Right renal pelvis (tissue), 4 donors: ENCODE measurements at regions not wholly inside any gene's neighbourhood (a gene's known extent, or its start where the extent isn't known, plus 50 kb on each side); places are given as distances from the start of the nearest gene placed in this dataset.
A peak's percentile ranks its signal among the peaks of the same experiment; 100 is the strongest.

Experiments used
- DNase-seq, 4 donors: peaks; one replicate each; pipeline ENCODE4 v3.0.0-alpha.2; 2013; ENCODE audit warnings: low read depth in 4 of 4, low spot score in 3 of 4, missing footprints in 1 of 4

- no peak for DNase-seq
These were observed 168.5 kb upstream of the FREM2 start for GRCh38 chr13:38518328-38518727.

DNA sequence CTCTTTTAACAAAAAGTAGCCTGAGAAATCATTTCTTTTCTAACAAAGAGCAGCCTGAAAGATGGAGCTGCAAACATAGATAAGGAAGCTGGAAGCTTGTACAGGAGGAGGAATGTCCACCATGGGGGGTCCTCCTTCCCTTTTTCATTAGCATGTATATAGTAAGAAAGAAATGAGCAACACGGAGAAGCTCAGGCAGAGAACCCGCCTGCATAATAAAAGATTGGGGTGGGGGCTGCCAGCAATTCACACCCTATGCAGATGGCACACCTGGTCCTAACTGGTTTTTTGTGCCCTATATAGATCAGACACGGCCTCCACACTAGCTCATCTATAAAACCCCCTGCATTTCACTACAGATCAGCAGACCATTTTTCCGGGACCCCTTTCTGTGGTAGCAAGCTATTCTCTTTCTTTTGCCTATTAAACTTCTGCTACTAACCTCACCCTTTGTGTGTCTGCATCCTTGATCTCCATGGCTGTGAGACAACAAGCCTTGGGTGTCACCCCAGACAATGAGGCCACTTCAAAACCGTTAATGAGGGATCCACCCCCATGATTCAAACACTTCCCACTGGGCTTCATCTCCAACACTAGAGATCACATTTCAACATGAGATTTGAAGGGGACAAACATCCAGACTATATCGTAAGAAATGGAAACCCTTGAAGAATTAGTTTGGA lies 167.5 kb upstream of the FREM2 start:
- no peak for DNase-seq

DNA sequence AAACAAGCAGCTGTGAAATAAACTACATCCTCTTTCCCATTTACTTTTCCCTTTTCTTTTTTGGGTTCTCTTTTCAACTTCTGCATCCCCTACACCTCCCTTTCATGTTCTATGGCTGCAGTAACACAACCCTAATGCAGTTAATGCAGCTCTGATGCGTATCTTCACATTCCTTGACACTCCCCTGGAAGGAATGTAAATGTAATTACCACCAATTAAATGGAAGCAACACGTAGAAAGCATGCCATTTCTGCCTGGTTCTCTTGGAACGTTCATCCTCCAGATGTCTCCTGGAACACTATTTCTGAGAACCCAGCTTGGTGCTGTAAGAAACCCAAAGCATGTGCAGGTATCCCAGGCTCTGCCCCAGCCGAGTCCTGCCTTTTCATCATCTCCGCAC lies 166.8 kb upstream of the FREM2 start:
- no peak for DNase-seq

GRCh38 chr13:38527140-38527539 lies 159.7 kb upstream of the FREM2 start:
- no peak for DNase-seq

GRCh38 chr13:38528986-38529385 lies 157.9 kb upstream of the FREM2 start:
- DNase-seq, result no peak

DNA sequence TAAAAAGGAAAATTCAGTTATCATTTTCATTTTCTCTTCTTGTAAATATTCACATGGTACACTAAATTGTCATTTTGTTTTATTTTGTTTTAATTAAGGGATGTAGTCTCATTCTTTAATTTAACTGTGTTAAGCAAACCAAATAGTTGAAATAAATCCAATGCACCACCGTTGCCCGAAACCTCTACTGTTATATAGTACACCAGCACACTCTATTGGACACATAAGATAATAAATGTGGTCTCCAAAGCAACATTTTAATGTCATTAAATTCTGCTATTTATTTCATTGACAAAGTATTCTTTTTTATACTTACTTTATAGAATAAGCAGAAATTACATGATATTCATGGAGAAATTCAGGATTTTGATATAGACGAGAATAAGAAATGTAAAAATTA lies 156.4 kb upstream of the FREM2 start:
- peak in 3 of 4 donors; percentile 13 to 25 (median 22) for DNase-seq

DNA sequence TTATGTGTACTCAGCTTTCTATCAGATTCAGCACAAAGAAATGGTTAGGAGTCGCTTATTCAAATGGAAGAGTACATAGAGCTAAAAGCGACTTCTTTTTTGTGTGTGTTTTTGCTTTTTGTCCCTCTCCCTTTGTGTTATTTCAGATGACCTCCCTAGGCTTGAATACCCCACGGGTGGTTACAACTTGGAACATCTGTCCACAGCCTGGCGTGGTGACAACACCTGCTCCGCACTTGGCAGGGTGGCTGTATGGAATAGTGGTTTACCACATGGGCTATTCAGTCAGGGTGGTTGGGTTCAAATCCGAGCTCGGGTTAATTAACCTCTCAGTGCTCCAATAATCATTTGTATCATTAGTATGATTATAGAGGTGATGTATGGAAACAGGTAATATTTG lies 151.6 kb upstream of the FREM2 start:
- no peak for DNase-seq

DNA sequence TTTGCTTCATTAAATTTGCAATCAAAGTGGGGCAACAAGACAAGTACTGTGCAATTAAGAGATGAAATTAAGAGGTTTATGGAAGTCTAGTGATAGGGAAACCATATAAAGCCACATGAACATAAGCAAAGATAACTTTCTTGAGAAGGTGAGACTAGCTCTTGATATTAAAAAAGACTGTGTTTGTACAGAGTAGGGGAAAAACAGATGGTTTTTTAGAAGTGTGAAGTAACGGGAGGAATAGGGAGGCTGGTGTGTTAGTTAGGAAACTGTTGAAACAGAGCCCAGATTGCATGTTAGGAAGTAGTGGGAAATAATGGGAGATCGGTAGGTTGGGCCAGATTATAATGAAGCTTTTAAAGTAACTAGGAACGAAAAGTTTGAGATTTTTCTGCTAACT lies 149.8 kb upstream of the FREM2 start:
- no peak for DNase-seq

DNA sequence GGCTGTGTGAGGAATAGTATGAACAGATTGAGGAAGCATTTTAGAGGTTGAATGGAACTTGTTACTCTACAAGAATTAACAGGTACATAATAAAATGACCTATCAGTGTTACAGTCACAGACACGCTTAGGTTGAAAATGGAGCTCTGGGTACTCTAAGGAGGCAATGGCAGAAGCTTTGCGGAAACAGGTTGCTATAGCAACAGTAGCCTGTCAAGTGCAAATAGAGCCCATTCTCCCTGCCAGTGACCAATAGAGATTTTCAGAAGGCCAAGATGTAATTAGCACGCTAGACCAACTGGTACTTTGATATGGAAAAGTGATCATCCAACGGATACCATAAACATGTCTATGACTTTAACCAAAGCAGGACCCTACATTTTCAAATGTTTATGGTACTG lies 148.5 kb upstream of the FREM2 start:
- DNase-seq, result no peak

DNA sequence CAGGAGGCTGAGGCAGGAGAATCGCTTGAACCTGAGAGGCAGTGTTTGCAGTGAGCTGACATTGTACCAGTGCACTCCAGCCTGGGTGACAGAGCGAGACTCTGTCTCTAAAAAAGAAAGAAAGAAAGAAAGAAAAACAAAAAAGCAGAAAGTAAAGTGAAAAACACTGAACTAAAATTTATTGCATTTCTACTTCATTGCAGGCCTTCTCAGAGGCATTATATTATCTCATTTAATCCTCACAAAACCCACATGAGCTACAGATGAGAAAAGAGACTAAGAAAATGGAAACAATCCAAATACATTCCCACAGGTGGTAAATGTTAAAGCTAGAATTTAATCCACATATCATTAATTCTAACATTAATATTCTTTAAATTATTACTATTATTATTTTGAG lies 147.2 kb upstream of the FREM2 start:
- no peak for DNase-seq

DNA sequence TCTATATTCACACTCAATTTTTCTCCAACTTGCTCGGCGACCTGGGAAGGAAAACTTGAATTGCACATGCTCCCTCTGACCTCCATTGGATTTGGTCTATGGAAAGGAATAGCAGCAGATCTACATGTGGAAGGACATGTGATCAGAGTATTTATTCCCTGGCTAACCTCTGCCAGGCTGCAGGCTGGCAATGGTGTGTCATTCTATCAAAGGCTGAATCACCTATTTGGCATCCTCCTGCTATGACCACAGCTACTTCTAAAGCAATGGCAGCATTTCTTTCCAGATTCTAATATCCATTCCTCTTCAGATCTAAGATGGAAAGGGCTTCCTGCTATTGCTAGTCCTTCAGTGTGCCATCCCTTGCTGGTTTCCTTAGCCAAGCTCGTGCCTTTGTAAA lies 144.3 kb upstream of the FREM2 start:
- DNase-seq, result no peak

- no peak for DNase-seq
These were observed 143.3 kb upstream of the FREM2 start for GRCh38 chr13:38543561-38543960.

- DNase-seq, result no peak
These were observed 123.1 kb upstream of the FREM2 start for GRCh38 chr13:38563739-38564138.

DNA sequence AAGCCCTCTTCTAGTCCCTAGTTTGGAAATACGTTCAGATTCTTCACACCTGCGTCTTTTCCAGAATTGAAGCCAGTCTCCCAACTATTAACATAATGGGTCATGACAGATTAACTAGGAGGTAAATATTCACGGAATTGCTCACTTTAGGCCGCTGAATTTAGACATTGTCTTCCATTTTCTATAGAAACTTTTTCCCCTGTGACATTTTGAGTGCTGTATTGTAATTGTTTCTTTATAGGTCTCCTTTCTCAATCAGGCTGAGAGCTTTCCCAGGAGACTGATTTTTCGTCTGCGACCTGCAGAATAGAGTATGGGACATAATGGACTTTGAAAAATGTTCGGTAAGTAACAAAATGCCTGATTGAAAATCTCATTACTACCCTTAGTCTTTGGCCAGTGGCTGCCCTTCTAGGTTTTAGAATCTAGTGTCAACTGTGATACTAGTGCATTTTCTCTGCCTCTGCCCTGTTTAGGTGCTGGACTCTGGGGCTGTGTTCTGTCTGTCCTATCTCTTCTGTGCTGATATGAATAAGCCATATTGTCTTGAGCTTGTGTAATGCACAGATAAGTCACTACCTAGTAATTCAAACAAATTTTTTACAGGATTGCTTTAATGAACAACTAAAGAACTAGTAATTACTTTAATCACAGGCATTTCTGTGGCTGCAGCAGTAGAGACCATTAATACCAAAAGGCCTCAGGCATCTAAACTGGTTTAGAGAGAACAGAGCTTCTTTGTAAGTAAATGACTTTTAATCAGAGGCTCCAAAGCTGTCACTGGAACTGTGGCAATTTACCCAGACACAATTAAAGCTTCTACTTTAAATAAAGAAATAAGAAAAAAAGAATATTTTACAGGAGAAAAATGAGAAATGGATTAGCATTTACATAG lies 122.4 kb upstream of the FREM2 start:
- peak in 1 of 4 donors; percentile 1 for DNase-seq

DNA sequence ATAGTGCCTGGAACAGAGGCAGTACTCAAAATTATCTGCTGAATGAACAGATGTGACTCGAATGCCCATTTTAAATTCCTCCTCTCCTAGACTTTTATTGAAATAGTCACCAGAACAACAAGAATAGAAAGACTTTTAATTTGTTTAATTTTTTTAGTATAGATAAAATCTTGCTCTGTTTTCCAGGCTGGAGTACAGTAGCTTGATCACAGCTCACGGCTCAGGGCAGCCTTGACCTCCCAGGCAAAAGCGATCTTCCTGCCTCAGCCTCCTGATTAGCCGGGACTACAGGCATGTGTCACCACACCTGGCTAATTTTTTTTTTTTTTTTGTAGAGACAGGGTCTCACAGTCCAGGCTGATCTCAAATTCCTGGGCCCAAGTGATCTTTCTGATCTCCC lies 120.9 kb upstream of the FREM2 start:
- DNase-seq, result no peak

DNA sequence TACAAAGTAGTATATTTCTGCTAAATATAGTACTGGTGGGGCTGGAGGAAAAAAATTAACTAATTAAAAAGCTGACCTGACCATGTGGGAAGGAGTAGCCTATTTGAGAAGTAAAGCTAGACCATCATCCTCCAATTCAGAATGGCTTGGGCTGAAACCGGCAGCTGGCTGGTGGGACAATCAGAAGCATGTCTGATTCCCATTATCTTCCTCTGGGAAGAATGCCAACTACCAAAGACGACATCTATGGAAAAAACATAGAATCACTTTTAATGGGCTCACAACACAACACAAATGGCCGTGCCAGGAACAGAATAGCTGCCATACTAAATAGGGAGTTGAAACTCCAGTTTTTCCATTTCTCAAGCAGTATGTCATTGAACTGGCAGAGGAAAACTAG lies 120.4 kb upstream of the FREM2 start:
- DNase-seq, result no peak

GRCh38 chr13:38570706-38571105 lies 116.2 kb upstream of the FREM2 start:
- DNase-seq, result no peak

DNA sequence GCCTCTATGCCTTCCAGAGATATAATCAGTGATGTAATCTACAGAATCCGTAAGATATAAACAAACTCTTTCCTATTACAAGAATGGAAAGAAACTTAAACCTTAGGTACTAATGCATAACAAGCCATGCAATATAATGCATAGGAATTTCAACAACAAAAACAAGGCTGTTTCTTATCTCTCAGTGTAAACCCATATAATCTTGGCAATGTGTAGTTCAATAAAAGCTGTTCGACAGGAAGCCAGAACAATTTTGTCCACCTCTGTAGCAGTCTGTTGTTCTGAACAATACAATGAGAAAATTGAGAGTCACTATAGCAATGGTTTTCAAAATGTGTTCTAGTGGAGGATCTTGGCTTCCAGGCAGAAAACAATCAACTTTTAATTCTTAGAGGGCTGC lies 111.5 kb upstream of the FREM2 start:
- no peak for DNase-seq

DNA sequence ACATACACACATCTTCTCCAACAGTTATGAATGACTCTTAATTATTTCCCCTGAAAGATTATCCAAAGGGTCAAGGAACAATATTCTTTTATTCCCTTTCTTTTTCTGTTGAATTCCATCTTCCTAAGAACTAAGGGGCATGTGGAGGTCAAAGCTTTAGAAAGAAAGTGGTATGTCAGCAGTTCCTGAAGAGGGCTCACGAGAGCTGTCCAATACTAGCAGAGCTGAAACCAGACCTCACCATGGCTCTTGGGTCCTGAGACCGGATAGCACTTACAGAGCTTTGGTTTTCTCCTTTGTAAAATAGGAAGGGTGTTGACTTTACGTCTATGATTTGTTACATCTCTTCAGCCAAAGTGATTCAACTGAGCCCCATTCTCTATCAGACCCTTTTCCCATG lies 109.8 kb upstream of the FREM2 start:
- no peak for DNase-seq

GRCh38 chr13:38582133-38582532 lies 104.7 kb upstream of the FREM2 start:
- DNase-seq, result peak; percentile 23 to 48 (median 36)

DNA sequence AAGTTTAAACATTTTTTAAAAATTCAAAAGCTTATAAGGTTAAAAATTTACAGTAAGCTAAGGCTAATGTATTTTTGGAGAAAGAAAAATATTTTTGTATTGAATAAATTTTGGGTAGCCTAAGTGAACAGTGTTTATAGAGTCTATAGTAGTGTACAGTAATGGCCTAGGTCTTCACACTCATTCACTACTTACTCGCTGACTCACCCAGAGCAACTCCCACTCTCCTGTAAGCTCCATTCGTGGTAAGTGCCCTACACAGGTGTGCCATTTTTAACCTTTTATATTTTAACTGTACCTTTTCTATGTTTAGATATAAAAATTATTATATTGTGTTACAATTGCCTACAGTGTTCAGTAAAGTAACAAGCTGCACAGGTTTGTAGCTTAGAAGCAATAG lies 96.6 kb upstream of the FREM2 start:
- DNase-seq, result no peak

GRCh38 chr13:38590796-38591507 lies 95.9 kb upstream of the FREM2 start:
- no peak for DNase-seq
